SK-N-SH (cell line): ENCODE measurements at regions not wholly inside any gene's neighbourhood (a gene's known extent, or its start where the extent isn't known, plus 50 kb on each side); places are given as distances from the start of the nearest gene placed in this dataset.
"Not testable (repeated sequence)": the region's sequence is repeated elsewhere in the genome, so short reads cannot be mapped to it uniquely, and the experiment has no call there.

Experiments
- CTCF ChIA-PET: fragments of 300-600, 350-600 bp; formaldehyde crosslinking; extraction: SDS; loops from one replicate; lab custom pipeline; 2021; lab: Yijun Ruan, JAX
- POLR2A ChIA-PET: fragments of 350-600 bp; sonication (Branson Sonifier 250); formaldehyde crosslinking; extraction: SDS; loops from one replicate; lab custom pipeline; 2020; ENCODE audit warnings: antibody characterized with exemption, inconsistent platforms; lab: Yijun Ruan, JAX
- DNase-seq: peaks from one replicate; pipeline ENCODE4 v3.0.0; 2012
- H2AFZ ChIP-seq: fragments of 200-600 bp; sonication (generic); 2 replicates; pipeline ENCODE4 v1.8.1; 2016; ENCODE audit warnings: antibody characterized with exemption, mild to moderate bottlenecking, low read depth
- H3F3A ChIP-seq: fragments of 200-600 bp; sonication (generic); replicated peaks from 2 replicates; pipeline ENCODE3; 2016; ENCODE audit warnings: antibody characterized with exemption, mild to moderate bottlenecking; ENCODE audit not compliant: insufficient read depth
- H3K27ac ChIP-seq, 2 experiments: fragments of 200-500 bp in 1 of 2; fragments of 200-600 bp in 1 of 2; sonication (Bioruptor generic) in 1 of 2; sonication (generic), shearing (Covaris generic) in 1 of 2; 2 replicates each; pipeline versions ENCODE4 v1.5.1 to v1.6.1; 2014 to 2016; ENCODE audit warnings: low read depth in 2 of 2, inconsistent platforms in 1 of 2, low read length in 1 of 2, mild to moderate bottlenecking in 1 of 2, mixed read lengths in 1 of 2
- H3K27me3 ChIP-seq: fragments of 200-600 bp; sonication (generic), shearing (Covaris generic); 2 replicates; pipeline ENCODE4 v1.6.1; 2016; ENCODE audit warnings: mixed run types; ENCODE audit not compliant: insufficient read depth
- H3K36me3 ChIP-seq, 2 experiments: fragments of 200-500 bp in 1 of 2; fragments of 200-600 bp in 1 of 2; sonication (Bioruptor generic) in 1 of 2; sonication (generic) in 1 of 2; replicated peaks in 1 of 2; 2 replicates each; pipeline versions ENCODE3 to v1.5.1; 2014 to 2016; ENCODE audit warnings: low read length in 1 of 2, mild to moderate bottlenecking in 1 of 2; ENCODE audit not compliant: insufficient read depth in 2 of 2, control insufficient read depth in 1 of 2
- H3K4me1 ChIP-seq, 2 experiments: fragments of 200-500 bp in 1 of 2; fragments of 200-600 bp in 1 of 2; sonication (Bioruptor generic) in 1 of 2; sonication (generic), shearing (Covaris generic) in 1 of 2; 2 replicates each; pipeline versions ENCODE4 v1.5.1 to v1.6.1; 2014 to 2016; ENCODE audit warnings: low read depth in 1 of 2, low read length in 1 of 2, mixed run types in 1 of 2; ENCODE audit not compliant: insufficient read depth in 2 of 2, control insufficient read depth in 1 of 2
- H3K4me2 ChIP-seq: fragments of 200-600 bp; sonication (generic), shearing (Covaris generic); 2 replicates; pipeline ENCODE4 v1.6.1; 2017; ENCODE audit warnings: mixed run types
- H3K4me3 ChIP-seq, 2 experiments: fragments of 200-500 bp in 1 of 2; fragments of 200-600 bp in 1 of 2; sonication (Bioruptor generic) in 1 of 2; sonication (generic), shearing (Covaris generic) in 1 of 2; 2 replicates each; pipeline versions ENCODE4 v1.5.1 to v1.8.1; 2014 to 2016; ENCODE audit warnings: low read depth in 2 of 2, inconsistent platforms in 1 of 2, low read length in 1 of 2, mild to moderate bottlenecking in 1 of 2, mixed read lengths in 1 of 2, moderate library complexity in 1 of 2
- H3K79me2 ChIP-seq: fragments of 200-600 bp; sonication (generic); 2 replicates; pipeline ENCODE4 v1.8.1; 2017; ENCODE audit warnings: mild to moderate bottlenecking; ENCODE audit not compliant: insufficient read depth
- H3K9ac ChIP-seq: fragments of 200-600 bp; sonication (generic); 2 replicates; pipeline ENCODE4 v1.6.1; 2017; ENCODE audit warnings: mixed run types
- H3K9me2 ChIP-seq: fragments of 200-600 bp; sonication (generic); 2 replicates; pipeline ENCODE4 v1.6.1; 2017; ENCODE audit warnings: mixed run types
- H3K9me3 ChIP-seq: fragments of 200-600 bp; sonication (generic); 2 replicates; pipeline ENCODE4 v1.6.1; 2017; ENCODE audit warnings: mixed run types, mild to moderate bottlenecking, moderate library complexity
- H4K20me1 ChIP-seq: fragments of 200-600 bp; sonication (generic); 2 replicates; pipeline ENCODE4 v1.6.1; 2017; ENCODE audit warnings: mild to moderate bottlenecking, mixed run types; ENCODE audit not compliant: insufficient read depth
- ELF1 ChIP-seq: IDR thresholded peaks from 2 replicates; pipeline ENCODE4 v1.4.0; 2012
- EP300 ChIP-seq, 2 experiments: IDR thresholded peaks; 2 replicates each; pipeline versions ENCODE4 v1.4.0 to v1.6.1; 2012; ENCODE audit warnings: borderline replicate concordance in 1 of 2, low read depth in 1 of 2, low read length in 1 of 2
- FOSL2 ChIP-seq: IDR thresholded peaks from 2 replicates; pipeline ENCODE4 v1.4.0; 2012; ENCODE audit warnings: low read depth, mild to moderate bottlenecking, moderate library complexity, borderline replicate concordance
- FOXJ3 ChIP-seq: sonication (generic); formaldehyde crosslinking; IDR thresholded peaks from 2 replicates; pipeline ENCODE4 v1.5.1; 2020; ENCODE audit warnings: mild to moderate bottlenecking, missing genetic modification reagents
- GABPA ChIP-seq: IDR thresholded peaks from 2 replicates; pipeline ENCODE4 v1.4.0; 2012; ENCODE audit warnings: low read depth, mild to moderate bottlenecking
- GATA2 ChIP-seq: sonication (generic); formaldehyde crosslinking; IDR thresholded peaks from 2 replicates; pipeline ENCODE4 v1.5.0; 2020; ENCODE audit warnings: mild to moderate bottlenecking, missing genetic modification reagents
- POLR2AphosphoS5 ChIP-seq: IDR thresholded peaks from 2 replicates; pipeline ENCODE4 v1.6.1; 2012; ENCODE audit warnings: low read depth, low read length
- RAD21 ChIP-seq: IDR thresholded peaks from 2 replicates; pipeline ENCODE4 v1.6.1; 2012; ENCODE audit warnings: mild to moderate bottlenecking, low read length
- RCOR1 ChIP-seq: fragments of 150-350 bp; IDR thresholded peaks from 2 replicates; pipeline ENCODE4 v1.6.1; 2017; ENCODE audit warnings: antibody characterized with exemption, low read length
- RFX5 ChIP-seq: IDR thresholded peaks from 2 replicates; pipeline ENCODE4 v1.6.1; 2012; ENCODE audit warnings: mild to moderate bottlenecking, improper control_type of control experiment, low read length
- RXRA ChIP-seq: IDR thresholded peaks from 2 replicates; pipeline ENCODE4 v1.4.0; 2012; ENCODE audit warnings: low read depth, mild to moderate bottlenecking, borderline replicate concordance
- WGBS: methylation state at CpG from one replicate; pipeline ENCODE4 v1.1.6; 2017; ENCODE audit warnings: low lambda C conversion rate; 5-methylcytosine and 5-hydroxymethylcytosine counted together
- TF ChIP-seq, protein P1 (sequence below): IDR thresholded peaks from 2 replicates; pipeline ENCODE4 v1.4.0; 2012; ENCODE audit warnings: low read depth
- TF ChIP-seq, protein P2 (sequence below): IDR thresholded peaks from 2 replicates; pipeline ENCODE4; 2012
- TF ChIP-seq, protein P3 (sequence below): fragments of 150-350 bp; IDR thresholded peaks from 2 replicates; pipeline ENCODE4 v1.6.1; 2016; ENCODE audit warnings: mild to moderate bottlenecking, low read depth, low read length
- TF ChIP-seq, protein P4 (sequence below): IDR thresholded peaks from 2 replicates; pipeline ENCODE4 v1.4.0; 2012; ENCODE audit warnings: low read depth, borderline replicate concordance
- TF ChIP-seq, protein P5 (sequence below): fragments of 200-600 bp; sonication (generic); IDR thresholded peaks from 2 replicates; pipeline ENCODE4 v1.6.1; 2017; ENCODE audit warnings: antibody characterized with exemption, mild to moderate bottlenecking, moderate library complexity

DNA sequence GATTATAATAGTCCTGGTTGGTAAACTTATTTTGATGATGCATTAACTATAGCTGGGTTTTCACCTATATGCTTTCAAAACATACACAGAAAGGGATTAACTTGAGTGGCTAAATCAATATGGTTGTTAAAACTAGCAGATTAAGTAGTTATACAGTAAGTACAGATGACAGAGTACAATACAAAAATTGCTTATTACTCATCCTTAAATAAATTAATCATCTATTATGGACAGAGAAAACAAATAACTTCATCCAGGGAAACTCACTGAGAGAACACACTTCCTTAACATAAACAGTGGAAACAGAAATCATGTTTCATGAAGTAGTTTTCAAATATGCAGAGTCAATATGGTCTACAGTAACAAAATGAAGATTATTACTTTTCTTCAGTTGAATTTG, 133.4 kb downstream of the AREG start:
- no peak for DNase-seq
- Histone ChIP-seq H3K4me2 (no peak overlapping the region), H3K27me3 (peaks cover 8% of the 10 kb centered on the region; the same call in 1 of the 2 replicates), H3K4me3 (no peak overlapping the region), H3K4me1 (no peaks in the 10 kb centered on the region), H3F3A (no peaks in the 10 kb centered on the region), H3K79me2 (no peaks in the 10 kb centered on the region), H3K9me2 (no peaks in the 10 kb centered on the region), H3K27ac (no peak overlapping the region), H4K20me1 (no peaks in the 10 kb centered on the region), H2AFZ (no peak overlapping the region), H3K36me3 (no peaks in the 10 kb centered on the region), H3K9ac (no peak overlapping the region), H3K9me3 (no peaks in the 10 kb centered on the region)
- CTCF ChIA-PET = no interaction called here
- TF ChIP-seq RXRA = no peak
- TF ChIP-seq, protein P1, sequence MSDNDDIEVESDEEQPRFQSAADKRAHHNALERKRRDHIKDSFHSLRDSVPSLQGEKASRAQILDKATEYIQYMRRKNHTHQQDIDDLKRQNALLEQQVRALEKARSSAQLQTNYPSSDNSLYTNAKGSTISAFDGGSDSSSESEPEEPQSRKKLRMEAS = no peak
- no peak for TF ChIP-seq GATA2 (CRISPR knock-in tag)
- TF ChIP-seq, protein P2, sequence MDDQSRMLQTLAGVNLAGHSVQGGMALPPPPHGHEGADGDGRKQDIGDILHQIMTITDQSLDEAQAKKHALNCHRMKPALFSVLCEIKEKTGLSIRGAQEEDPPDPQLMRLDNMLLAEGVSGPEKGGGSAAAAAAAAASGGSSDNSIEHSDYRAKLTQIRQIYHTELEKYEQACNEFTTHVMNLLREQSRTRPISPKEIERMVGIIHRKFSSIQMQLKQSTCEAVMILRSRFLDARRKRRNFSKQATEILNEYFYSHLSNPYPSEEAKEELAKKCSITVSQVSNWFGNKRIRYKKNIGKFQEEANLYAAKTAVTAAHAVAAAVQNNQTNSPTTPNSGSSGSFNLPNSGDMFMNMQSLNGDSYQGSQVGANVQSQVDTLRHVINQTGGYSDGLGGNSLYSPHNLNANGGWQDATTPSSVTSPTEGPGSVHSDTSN = no peak
- no peak for TF ChIP-seq POLR2AphosphoS5
- TF ChIP-seq EP300 (IDR thresholded peaks at IDR 0.05; ENCODE audit: borderline replicate concordance in 1 of 2, low read depth in 1 of 2, low read length in 1 of 2) = no peak
- TF ChIP-seq RCOR1 = no peak
- TF ChIP-seq RFX5 = no peak
- no peak for TF ChIP-seq GABPA
- TF ChIP-seq, protein P3, sequence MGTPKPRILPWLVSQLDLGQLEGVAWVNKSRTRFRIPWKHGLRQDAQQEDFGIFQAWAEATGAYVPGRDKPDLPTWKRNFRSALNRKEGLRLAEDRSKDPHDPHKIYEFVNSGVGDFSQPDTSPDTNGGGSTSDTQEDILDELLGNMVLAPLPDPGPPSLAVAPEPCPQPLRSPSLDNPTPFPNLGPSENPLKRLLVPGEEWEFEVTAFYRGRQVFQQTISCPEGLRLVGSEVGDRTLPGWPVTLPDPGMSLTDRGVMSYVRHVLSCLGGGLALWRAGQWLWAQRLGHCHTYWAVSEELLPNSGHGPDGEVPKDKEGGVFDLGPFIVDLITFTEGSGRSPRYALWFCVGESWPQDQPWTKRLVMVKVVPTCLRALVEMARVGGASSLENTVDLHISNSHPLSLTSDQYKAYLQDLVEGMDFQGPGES = no peak
- no peak for TF ChIP-seq FOXJ3 (CRISPR knock-in tag)
- TF ChIP-seq, protein P4, sequence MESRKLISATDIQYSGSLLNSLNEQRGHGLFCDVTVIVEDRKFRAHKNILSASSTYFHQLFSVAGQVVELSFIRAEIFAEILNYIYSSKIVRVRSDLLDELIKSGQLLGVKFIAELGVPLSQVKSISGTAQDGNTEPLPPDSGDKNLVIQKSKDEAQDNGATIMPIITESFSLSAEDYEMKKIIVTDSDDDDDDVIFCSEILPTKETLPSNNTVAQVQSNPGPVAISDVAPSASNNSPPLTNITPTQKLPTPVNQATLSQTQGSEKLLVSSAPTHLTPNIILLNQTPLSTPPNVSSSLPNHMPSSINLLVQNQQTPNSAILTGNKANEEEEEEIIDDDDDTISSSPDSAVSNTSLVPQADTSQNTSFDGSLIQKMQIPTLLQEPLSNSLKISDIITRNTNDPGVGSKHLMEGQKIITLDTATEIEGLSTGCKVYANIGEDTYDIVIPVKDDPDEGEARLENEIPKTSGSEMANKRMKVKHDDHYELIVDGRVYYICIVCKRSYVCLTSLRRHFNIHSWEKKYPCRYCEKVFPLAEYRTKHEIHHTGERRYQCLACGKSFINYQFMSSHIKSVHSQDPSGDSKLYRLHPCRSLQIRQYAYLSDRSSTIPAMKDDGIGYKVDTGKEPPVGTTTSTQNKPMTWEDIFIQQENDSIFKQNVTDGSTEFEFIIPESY = no peak
- TF ChIP-seq, protein P5, sequence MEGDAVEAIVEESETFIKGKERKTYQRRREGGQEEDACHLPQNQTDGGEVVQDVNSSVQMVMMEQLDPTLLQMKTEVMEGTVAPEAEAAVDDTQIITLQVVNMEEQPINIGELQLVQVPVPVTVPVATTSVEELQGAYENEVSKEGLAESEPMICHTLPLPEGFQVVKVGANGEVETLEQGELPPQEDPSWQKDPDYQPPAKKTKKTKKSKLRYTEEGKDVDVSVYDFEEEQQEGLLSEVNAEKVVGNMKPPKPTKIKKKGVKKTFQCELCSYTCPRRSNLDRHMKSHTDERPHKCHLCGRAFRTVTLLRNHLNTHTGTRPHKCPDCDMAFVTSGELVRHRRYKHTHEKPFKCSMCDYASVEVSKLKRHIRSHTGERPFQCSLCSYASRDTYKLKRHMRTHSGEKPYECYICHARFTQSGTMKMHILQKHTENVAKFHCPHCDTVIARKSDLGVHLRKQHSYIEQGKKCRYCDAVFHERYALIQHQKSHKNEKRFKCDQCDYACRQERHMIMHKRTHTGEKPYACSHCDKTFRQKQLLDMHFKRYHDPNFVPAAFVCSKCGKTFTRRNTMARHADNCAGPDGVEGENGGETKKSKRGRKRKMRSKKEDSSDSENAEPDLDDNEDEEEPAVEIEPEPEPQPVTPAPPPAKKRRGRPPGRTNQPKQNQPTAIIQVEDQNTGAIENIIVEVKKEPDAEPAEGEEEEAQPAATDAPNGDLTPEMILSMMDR = no peak
- no peak for TF ChIP-seq RAD21
- no peak for TF ChIP-seq ELF1
- TF ChIP-seq FOSL2 = no peak
- POLR2A ChIA-PET = no interaction called here

DNA sequence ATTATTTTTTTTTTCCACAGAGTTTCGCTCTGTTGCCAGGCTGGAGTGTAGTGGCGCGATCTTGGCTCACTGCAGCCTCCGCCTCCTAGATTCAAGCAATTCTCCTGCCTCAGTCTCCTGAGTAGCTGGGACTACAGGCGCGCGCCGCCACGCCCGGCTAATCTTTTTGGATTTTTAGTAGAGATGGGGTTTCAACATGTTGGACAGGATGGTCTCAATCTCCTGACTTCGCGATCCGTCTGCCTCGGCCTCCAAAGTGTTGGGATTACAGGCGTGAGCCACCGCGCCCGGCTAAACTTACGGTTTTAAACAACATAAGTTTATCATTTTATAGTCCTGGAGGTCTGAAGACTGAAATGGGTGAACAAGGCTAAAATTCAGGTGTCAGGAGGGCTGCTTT, 133.9 kb downstream of the AREG start:
- POLR2A ChIA-PET, H3K79me2 ChIP-seq, H4K20me1 ChIP-seq, H2AFZ ChIP-seq, DNase-seq, H3K9ac ChIP-seq, H3K4me3 ChIP-seq, H3K4me1 ChIP-seq, H3K27me3 ChIP-seq, H3K9me3 ChIP-seq, H3F3A ChIP-seq, H3K4me2 ChIP-seq, H3K36me3 ChIP-seq, CTCF ChIA-PET, H3K27ac ChIP-seq, H3K9me2 ChIP-seq: not testable (repeated sequence)
- WGBS = 58% methylated on average over 19 of the region's 19 CpGs
